SK-N-SH treated with all-trans-retinoic acid at 6 μM for 48 hours (cell line): ENCODE measurements at regions not wholly inside any gene's neighbourhood (a gene's known extent, or its start where the extent isn't known, plus 50 kb on each side); places are given as distances from the start of the nearest gene placed in this dataset.
"Not testable (repeated sequence)": the region's sequence is repeated elsewhere in the genome, so short reads cannot be mapped to it uniquely, and the experiment has no call there.

Source experiments
- ATAC-seq: fragments of 200-7000 bp; cut with Tn5 transposase; 3 replicates; pipeline ENCODE4 v1.9.1; 2020; ENCODE audit warnings: mild to moderate bottlenecking, moderate library complexity
- ARNTL ChIP-seq: fragments of 450-650 bp; formaldehyde crosslinking; IDR thresholded peaks from 2 replicates; pipeline ENCODE4 v1.5.0; 2020; ENCODE audit warnings: low read depth, mild to moderate bottlenecking, moderate library complexity, borderline replicate concordance
- CSDC2 ChIP-seq: fragments of 250-450 bp; sonication (Bioruptor Pico); IDR thresholded peaks from 2 replicates; pipeline ENCODE4 v1.5.0; 2020; ENCODE audit warnings: mild to moderate bottlenecking, moderate library complexity
- CSRNP3 ChIP-seq: fragments of 250-450 bp; sonication (Bioruptor Pico); IDR thresholded peaks from 2 replicates; pipeline ENCODE4 v1.5.1; 2021; ENCODE audit warnings: mild to moderate bottlenecking, moderate library complexity
- ESRRG ChIP-seq: fragments of 250-450 bp; sonication (Bioruptor Pico); IDR thresholded peaks from 2 replicates; pipeline ENCODE4 v1.6.1; 2021; ENCODE audit warnings: mild to moderate bottlenecking
- ISL1 ChIP-seq: fragments of 250-450 bp; sonication (Bioruptor Pico); IDR thresholded peaks from 2 replicates; pipeline ENCODE4 v2.1.2; 2022; ENCODE audit warnings: mild to moderate bottlenecking, moderate library complexity
- OSR1 ChIP-seq: fragments of 250-450 bp; sonication (Bioruptor Pico); IDR thresholded peaks from 2 replicates; pipeline ENCODE4 v1.8.0; 2022; ENCODE audit warnings: moderate library complexity, mild to moderate bottlenecking, inconsistent platforms
- PATZ1 ChIP-seq: fragments of 250-450 bp; sonication (Bioruptor Pico); IDR thresholded peaks from 2 replicates; pipeline ENCODE4 v1.8.0; 2020; ENCODE audit warnings: mild to moderate bottlenecking, moderate library complexity, borderline replicate concordance
- PPARA ChIP-seq: fragments of 250-450 bp; sonication (Bioruptor Pico); IDR thresholded peaks from 2 replicates; pipeline ENCODE4 v1.5.0; 2020; ENCODE audit warnings: mild to moderate bottlenecking, borderline replicate concordance
- RARB ChIP-seq: fragments of 250-450 bp; sonication (Bioruptor Pico); IDR thresholded peaks from 2 replicates; pipeline ENCODE4 v1.8.0; 2021; ENCODE audit warnings: mild to moderate bottlenecking, moderate library complexity
- SNAI2 ChIP-seq: fragments of 250-450 bp; sonication (Bioruptor Pico); IDR thresholded peaks from 2 replicates; pipeline ENCODE4 v1.5.0; 2020; ENCODE audit warnings: mild to moderate bottlenecking, moderate library complexity
- TCF4 ChIP-seq: fragments of 250-450 bp; sonication (Bioruptor Pico); IDR thresholded peaks from 2 replicates; pipeline ENCODE4 v1.8.0; 2021; ENCODE audit warnings: mild to moderate bottlenecking, moderate library complexity, borderline replicate concordance
- TOX ChIP-seq: fragments of 250-450 bp; sonication (Bioruptor Pico); IDR thresholded peaks from 2 replicates; pipeline ENCODE4 v1.8.0; 2021; ENCODE audit warnings: mild to moderate bottlenecking, moderate library complexity, borderline replicate concordance
- TSHZ2 ChIP-seq: fragments of 250-450 bp; sonication (Bioruptor Pico); IDR thresholded peaks from 2 replicates; pipeline ENCODE4 v1.5.0; 2020; ENCODE audit warnings: mild to moderate bottlenecking, moderate library complexity
- ZFP3 ChIP-seq: fragments of 250-450 bp; sonication (Bioruptor Pico); IDR thresholded peaks from 2 replicates; pipeline ENCODE4 v1.5.0; 2020; ENCODE audit warnings: mild to moderate bottlenecking, moderate library complexity
- ZNF565 ChIP-seq: fragments of 450-650 bp; formaldehyde crosslinking; conservative IDR thresholded peaks from 2 replicates; pipeline ENCODE4 v1.5.0; 2020; ENCODE audit warnings: low read depth, mild to moderate bottlenecking, moderate library complexity
- ZNF8 ChIP-seq: fragments of 450-650 bp; formaldehyde crosslinking; IDR thresholded peaks from 2 replicates; pipeline ENCODE4 v1.5.0; 2020; ENCODE audit warnings: mild to moderate bottlenecking, moderate library complexity
- TF ChIP-seq, protein P1 (sequence below): fragments of 250-450 bp; sonication (Bioruptor Pico); IDR thresholded peaks from 2 replicates; pipeline ENCODE4 v1.8.0; 2021; ENCODE audit warnings: low read depth, mild to moderate bottlenecking, moderate library complexity, borderline replicate concordance

DNA sequence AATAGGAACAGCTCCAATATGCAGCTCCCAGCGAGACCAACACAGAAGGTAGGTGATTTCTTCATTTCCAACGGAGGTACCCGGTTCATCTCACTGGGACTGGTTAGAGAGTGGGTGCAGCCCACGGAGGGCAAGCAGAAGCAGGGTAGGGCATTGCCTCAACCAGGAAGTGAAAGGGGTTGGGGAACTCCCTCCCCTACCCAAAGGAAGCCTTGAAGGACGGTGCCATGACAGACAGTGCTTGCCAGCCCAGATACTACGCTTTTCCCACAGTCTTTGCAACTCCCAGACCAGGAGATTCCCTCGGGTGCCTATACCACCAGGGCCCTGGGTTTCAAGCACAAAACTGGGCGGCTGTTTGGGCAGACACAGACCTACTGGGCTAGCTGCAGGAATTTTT lies 576.9 kb upstream of the NECTIN3 start:
- no peak for ATAC-seq
- TF ChIP-seq ZNF565, result no peak
- no peak for TF ChIP-seq TSHZ2 (CRISPR knock-in tag)
- TF ChIP-seq ISL1 (CRISPR knock-in tag), result no peak
- no peak for TF ChIP-seq ZNF8 (CRISPR knock-in tag)
- no peak for TF ChIP-seq ZFP3
- TF ChIP-seq, all 23 proteins: peak for 0

GRCh38 chr3:110495201-110495927 lies 576.3 kb upstream of the NECTIN3 start:
- ATAC-seq, result no peak
- no peak for TF ChIP-seq CSRNP3 (CRISPR knock-in tag)
- TF ChIP-seq, protein P1, sequence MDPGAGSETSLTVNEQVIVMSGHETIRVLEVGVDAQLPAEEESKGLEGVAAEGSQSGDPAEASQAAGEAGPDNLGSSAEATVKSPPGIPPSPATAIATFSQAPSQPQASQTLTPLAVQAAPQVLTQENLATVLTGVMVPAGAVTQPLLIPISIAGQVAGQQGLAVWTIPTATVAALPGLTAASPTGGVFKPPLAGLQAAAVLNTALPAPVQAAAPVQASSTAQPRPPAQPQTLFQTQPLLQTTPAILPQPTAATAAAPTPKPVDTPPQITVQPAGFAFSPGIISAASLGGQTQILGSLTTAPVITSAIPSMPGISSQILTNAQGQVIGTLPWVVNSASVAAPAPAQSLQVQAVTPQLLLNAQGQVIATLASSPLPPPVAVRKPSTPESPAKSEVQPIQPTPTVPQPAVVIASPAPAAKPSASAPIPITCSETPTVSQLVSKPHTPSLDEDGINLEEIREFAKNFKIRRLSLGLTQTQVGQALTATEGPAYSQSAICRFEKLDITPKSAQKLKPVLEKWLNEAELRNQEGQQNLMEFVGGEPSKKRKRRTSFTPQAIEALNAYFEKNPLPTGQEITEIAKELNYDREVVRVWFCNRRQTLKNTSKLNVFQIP, result no peak
- TF ChIP-seq TCF4 (CRISPR knock-in tag), result no peak
- no peak for TF ChIP-seq CSDC2 (CRISPR knock-in tag)
- no peak for TF ChIP-seq ZNF8 (CRISPR knock-in tag)
- TF ChIP-seq SNAI2 (CRISPR knock-in tag), result no peak
- TF ChIP-seq OSR1 (CRISPR knock-in tag), result no peak
- TF ChIP-seq PATZ1 (CRISPR knock-in tag), result no peak
- no peak for TF ChIP-seq TOX (CRISPR knock-in tag)

DNA sequence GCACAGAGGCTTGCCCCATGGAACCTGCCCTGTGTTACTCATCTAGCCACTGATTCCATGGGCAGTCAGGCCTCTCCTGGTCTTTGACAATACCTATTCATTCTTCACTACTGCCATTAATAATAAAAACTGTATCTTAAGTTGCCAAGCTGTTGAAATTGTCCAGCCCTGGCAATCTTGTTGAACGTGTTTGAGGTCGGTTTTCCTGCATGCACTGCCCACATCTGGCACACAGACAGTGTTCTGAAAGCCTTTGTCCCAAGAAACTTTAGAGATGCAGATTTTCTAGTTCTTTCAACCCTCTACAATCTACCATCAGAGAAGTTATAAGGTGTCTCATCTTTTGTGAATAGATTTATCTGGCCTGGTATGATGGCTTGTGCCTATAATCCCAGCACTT lies 567.2 kb upstream of the NECTIN3 start:
- TF ChIP-seq ISL1 (CRISPR knock-in tag) (no peak), OSR1 (CRISPR knock-in tag) (no peak), ZFP3 (no peak)
- ATAC-seq, result no peak

DNA sequence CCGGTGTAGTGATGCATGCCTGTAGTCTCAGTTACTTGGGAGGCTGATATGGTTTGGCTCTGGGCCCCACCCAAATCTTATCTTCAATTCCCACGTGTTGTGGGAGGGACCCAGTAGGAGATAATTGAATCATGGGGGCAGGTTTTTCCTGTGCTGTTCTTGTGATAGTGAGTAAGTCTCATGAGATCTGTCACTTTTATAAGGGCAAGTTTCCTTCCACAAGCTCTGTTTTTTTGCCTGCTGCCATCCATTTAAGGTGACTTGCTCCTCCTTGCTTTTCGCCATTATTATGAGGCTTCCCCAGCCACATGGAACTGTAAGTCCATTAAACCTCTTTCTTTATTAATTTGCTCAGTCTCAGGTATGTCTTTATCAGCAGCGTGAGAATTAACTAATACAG lies 566.7 kb upstream of the NECTIN3 start:
- no peak for TF ChIP-seq CSDC2 (CRISPR knock-in tag)
- no peak for TF ChIP-seq OSR1 (CRISPR knock-in tag)
- no peak for TF ChIP-seq ESRRG (CRISPR knock-in tag)
- no peak for TF ChIP-seq RARB (CRISPR knock-in tag)
- no peak for TF ChIP-seq PPARA
- TF ChIP-seq ARNTL, result no peak
- no peak for TF ChIP-seq ISL1 (CRISPR knock-in tag)
- no peak for ATAC-seq

DNA sequence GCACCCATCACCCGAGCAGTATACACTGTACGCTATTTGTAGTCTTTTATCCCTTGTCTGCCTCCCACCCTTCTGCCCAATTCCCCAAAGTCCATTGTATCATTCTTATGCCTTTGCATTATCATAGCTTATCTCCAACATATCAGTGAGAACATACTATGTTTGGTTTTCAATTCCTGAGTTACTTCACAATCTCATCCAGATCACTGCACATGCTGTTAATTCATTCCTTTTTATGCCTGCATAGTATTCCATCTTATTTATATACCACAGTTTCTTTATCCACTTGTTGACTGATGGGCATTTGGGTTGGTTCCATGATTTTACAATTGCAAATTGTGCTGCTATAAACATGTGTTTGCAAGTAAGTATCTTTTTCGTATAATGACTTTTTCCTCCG lies 564.7 kb upstream of the NECTIN3 start:
- TF ChIP-seq TSHZ2 (CRISPR knock-in tag), result no peak
- 0 out of 2 replicates have a peak, but pooled peaks have one; percentile 14 for TF ChIP-seq ZNF8 (CRISPR knock-in tag)
- no peak for ATAC-seq

DNA sequence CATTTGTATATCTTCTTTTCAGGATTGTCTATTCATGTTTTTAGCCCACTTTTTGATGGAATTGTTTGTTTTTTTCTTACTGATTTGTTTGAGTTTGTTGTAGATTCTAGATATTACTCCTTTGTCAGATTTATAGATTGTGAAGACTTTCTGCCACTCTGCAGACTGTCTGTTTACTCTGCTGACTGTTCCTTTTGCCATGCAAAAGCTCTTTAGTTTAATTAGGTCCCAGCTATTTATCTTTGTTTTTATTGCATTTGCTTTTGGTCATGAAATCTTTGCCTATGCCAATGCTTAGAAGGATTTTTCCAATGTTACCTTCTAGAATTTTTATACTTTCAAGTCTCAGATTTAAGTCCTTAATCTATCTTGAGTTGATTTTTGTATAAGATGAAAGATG lies 564.0 kb upstream of the NECTIN3 start:
- ATAC-seq, result not testable (repeated sequence)
